ENCODE measurements at regions not wholly inside any gene's neighbourhood (a gene's known extent, or its start where the extent isn't known, plus 50 kb on each side); places are given as distances from the start of the nearest gene placed in this dataset.

DNA sequence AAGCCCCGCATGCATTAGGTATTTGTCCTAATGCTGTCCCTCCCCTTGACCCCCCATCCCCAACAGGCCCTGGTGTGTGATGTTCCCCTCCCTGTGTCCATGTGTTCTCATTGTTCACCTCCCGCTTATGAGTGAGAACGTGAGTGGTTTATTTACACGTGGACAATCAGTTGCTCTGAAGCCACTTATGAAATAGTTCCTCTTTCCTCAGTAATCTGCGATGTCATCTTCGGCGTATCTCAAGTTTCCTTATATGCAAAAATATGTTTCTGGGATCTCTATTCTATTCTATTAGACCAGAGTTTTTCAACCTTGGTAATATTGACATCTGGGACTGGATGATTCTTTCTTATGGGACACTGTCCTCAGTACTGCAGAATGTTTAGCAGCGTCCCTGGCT, 56.0 kb upstream of the DCD start:
- no peak for FAIRE-seq

DNA sequence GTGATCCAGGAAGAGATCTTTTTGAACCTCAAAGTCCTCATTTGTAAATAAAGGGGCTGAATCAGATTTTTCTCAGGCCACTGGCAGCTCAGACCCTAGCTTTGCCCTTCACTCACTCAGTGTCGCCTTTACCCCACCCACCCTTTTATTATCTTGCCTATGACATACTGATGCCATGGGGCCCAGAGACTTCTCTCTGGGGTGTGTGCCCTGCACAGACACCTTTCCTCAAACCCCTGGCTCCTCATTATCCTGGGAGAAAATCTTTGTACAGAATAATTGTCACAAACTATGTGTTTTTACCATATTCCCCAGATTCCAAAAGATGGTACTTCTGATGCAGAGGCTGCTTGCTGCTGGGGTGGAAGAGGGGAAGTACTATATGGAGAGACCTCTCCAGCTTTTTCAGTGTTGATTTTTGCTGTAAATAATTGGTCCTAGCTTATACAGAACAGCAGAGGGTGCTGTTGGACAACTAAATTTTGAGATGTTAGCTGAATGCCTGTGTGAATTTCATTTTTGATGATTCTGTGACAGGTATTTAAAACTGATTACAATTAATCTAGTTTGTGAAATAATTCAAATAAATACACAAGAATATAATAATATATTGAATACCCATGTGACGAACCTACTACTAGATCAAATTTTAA, 53.9 kb upstream of the DCD start:
- Mint-ChIP-seq H3K4me3 (ENCODE audit: unreplicated experiment) (no peak overlapping the region), H3K9me3 (ENCODE audit: unreplicated experiment) (no peaks in the 10 kb centered on the region), H3K36me3 (ENCODE audit: low read depth, unreplicated experiment) (no peaks in the 10 kb centered on the region), H3K27ac (ENCODE audit: unreplicated experiment) (no peak overlapping the region), H3K27me3 (ENCODE audit: low read depth, unreplicated experiment) (no peaks in the 10 kb centered on the region), H3K4me1 (ENCODE audit: low read depth, unreplicated experiment) (no peaks in the 10 kb centered on the region)
- Histone ChIP-seq H3K4me1 (ENCODE audit: insufficient read depth, low read length) (no peaks in the 10 kb centered on the region), H3K27ac (ENCODE audit: low read depth, low read length) (no peak overlapping the region), H3K27me3 (ENCODE audit: insufficient read depth, low read length) (no peaks in the 10 kb centered on the region), H2AFZ (ENCODE audit: low read depth, low read length) (no peak overlapping the region), H3K4me3 (ENCODE audit: insufficient read depth, low read depth, low read length) (no peak overlapping the region), H3K79me2 (ENCODE audit: insufficient read depth, low read length) (no peaks in the 10 kb centered on the region), H3K36me3 (ENCODE audit: insufficient read depth, low read length) (no peaks in the 10 kb centered on the region), H3K9me3 (ENCODE audit: insufficient read depth, low read depth, low read length) (no peaks in the 10 kb centered on the region), H4K20me1 (ENCODE audit: insufficient read depth, low read length) (no peaks in the 10 kb centered on the region), H3K4me2 (ENCODE audit: low read length) (no peak overlapping the region), H3K9ac (ENCODE audit: low read length) (no peak overlapping the region)
- TF ChIP-seq EZH2 (IDR thresholded peaks at IDR 0.05; ENCODE audit: insufficient read depth, low read length): no peak
- TF ChIP-seq, protein P1, sequence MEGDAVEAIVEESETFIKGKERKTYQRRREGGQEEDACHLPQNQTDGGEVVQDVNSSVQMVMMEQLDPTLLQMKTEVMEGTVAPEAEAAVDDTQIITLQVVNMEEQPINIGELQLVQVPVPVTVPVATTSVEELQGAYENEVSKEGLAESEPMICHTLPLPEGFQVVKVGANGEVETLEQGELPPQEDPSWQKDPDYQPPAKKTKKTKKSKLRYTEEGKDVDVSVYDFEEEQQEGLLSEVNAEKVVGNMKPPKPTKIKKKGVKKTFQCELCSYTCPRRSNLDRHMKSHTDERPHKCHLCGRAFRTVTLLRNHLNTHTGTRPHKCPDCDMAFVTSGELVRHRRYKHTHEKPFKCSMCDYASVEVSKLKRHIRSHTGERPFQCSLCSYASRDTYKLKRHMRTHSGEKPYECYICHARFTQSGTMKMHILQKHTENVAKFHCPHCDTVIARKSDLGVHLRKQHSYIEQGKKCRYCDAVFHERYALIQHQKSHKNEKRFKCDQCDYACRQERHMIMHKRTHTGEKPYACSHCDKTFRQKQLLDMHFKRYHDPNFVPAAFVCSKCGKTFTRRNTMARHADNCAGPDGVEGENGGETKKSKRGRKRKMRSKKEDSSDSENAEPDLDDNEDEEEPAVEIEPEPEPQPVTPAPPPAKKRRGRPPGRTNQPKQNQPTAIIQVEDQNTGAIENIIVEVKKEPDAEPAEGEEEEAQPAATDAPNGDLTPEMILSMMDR (IDR thresholded peaks at IDR 0.05; ENCODE audit: insufficient read depth, low read depth, low read length): peak; percentile 53
- DNase-seq (ENCODE audit: low read depth): peak; percentile 13
- FAIRE-seq: peak; percentile 9

More for the DNA sequence above, 56.0 kb upstream of the DCD start:
- Mint-ChIP-seq H3K9me3 (ENCODE audit: unreplicated experiment) (no peaks in the 10 kb centered on the region), H3K27me3 (ENCODE audit: low read depth, unreplicated experiment) (no peaks in the 10 kb centered on the region), H3K4me1 (ENCODE audit: low read depth, unreplicated experiment) (no peaks in the 10 kb centered on the region), H3K27ac (ENCODE audit: unreplicated experiment) (no peak overlapping the region), H3K36me3 (ENCODE audit: low read depth, unreplicated experiment) (no peaks in the 10 kb centered on the region), H3K4me3 (ENCODE audit: unreplicated experiment) (no peak overlapping the region)
- H3K79me2 ChIP-seq (ENCODE audit: insufficient read depth, low read length): no peaks in the 10 kb centered on the region
- H4K20me1 ChIP-seq (ENCODE audit: insufficient read depth, low read length): no peaks in the 10 kb centered on the region
- H2AFZ ChIP-seq (ENCODE audit: low read depth, low read length): no peak overlapping the region
- DNase-seq (ENCODE audit: low read depth): no peak
- H3K9ac ChIP-seq (ENCODE audit: low read length): no peak overlapping the region
- H3K27ac ChIP-seq (ENCODE audit: low read depth, low read length): no peak overlapping the region
- H3K4me1 ChIP-seq (ENCODE audit: insufficient read depth, low read length): no peaks in the 10 kb centered on the region
- H3K9me3 ChIP-seq (ENCODE audit: insufficient read depth, low read depth, low read length): no peaks in the 10 kb centered on the region
- H3K27me3 ChIP-seq (ENCODE audit: insufficient read depth, low read length): no peaks in the 10 kb centered on the region
- no peak overlapping the region for H3K4me3 ChIP-seq (ENCODE audit: insufficient read depth, low read depth, low read length)
- H3K4me2 ChIP-seq (ENCODE audit: low read length): no peak overlapping the region
- no peaks in the 10 kb centered on the region for H3K36me3 ChIP-seq (ENCODE audit: insufficient read depth, low read length)
- TF ChIP-seq EZH2 (IDR thresholded peaks at IDR 0.05; ENCODE audit: insufficient read depth, low read length): no peak
- TF ChIP-seq, protein P1 (IDR thresholded peaks at IDR 0.05; ENCODE audit: insufficient read depth, low read depth, low read length): no peak

DNA sequence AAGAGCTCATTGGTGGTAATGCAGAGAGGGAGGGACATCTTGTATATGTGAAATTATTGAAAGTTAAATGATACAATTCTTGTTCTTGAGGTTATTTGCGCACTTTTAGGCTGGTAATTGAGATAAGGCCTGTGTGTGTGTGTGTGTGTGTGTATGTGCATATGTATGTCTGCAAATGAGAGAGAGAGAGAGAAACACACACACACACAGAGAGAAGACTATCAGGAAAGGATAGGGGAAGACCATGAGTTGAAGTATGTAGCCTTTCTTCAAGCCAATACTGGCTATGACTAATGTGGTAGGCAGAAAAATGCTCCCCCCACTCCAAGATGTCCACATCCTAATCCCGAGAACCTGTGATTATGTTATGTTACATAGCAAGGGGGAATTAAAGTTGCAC, 52.7 kb upstream of the DCD start:
- Mint-ChIP-seq H3K4me1 (ENCODE audit: low read depth, unreplicated experiment) (no peaks in the 10 kb centered on the region), H3K27ac (ENCODE audit: unreplicated experiment) (no peak overlapping the region), H3K4me3 (ENCODE audit: unreplicated experiment) (no peak overlapping the region), H3K9me3 (ENCODE audit: unreplicated experiment) (no peaks in the 10 kb centered on the region), H3K27me3 (ENCODE audit: low read depth, unreplicated experiment) (no peaks in the 10 kb centered on the region), H3K36me3 (ENCODE audit: low read depth, unreplicated experiment) (no peaks in the 10 kb centered on the region)
- Histone ChIP-seq H3K27ac (ENCODE audit: low read depth, low read length) (no peak overlapping the region), H3K4me1 (ENCODE audit: insufficient read depth, low read length) (no peaks in the 10 kb centered on the region), H4K20me1 (ENCODE audit: insufficient read depth, low read length) (no peaks in the 10 kb centered on the region), H3K36me3 (ENCODE audit: insufficient read depth, low read length) (no peaks in the 10 kb centered on the region), H3K9ac (ENCODE audit: low read length) (no peak overlapping the region), H3K9me3 (ENCODE audit: insufficient read depth, low read depth, low read length) (no peaks in the 10 kb centered on the region), H3K79me2 (ENCODE audit: insufficient read depth, low read length) (no peaks in the 10 kb centered on the region), H2AFZ (ENCODE audit: low read depth, low read length) (no peak overlapping the region), H3K27me3 (ENCODE audit: insufficient read depth, low read length) (no peaks in the 10 kb centered on the region), H3K4me2 (ENCODE audit: low read length) (no peak overlapping the region), H3K4me3 (ENCODE audit: insufficient read depth, low read depth, low read length) (no peak overlapping the region)
- FAIRE-seq (no peak), DNase-seq (ENCODE audit: low read depth) (no peak)
- TF ChIP-seq EZH2 (IDR thresholded peaks at IDR 0.05; ENCODE audit: insufficient read depth, low read length): no peak
- TF ChIP-seq, protein P1 (IDR thresholded peaks at IDR 0.05; ENCODE audit: insufficient read depth, low read depth, low read length): no peak
